SK-N-SH treated with all-trans-retinoic acid at 6 μM for 48 hours (cell line): ENCODE measurements at regions not wholly inside any gene's neighbourhood (a gene's known extent, or its start where the extent isn't known, plus 50 kb on each side); places are given as distances from the start of the nearest gene placed in this dataset.

Experiments used
- ATAC-seq: fragments of 200-7000 bp; cut with Tn5 transposase; 3 replicates; pipeline ENCODE4 v1.9.1; 2020; ENCODE audit warnings: mild to moderate bottlenecking, moderate library complexity
- ARNTL ChIP-seq: fragments of 450-650 bp; formaldehyde crosslinking; IDR thresholded peaks from 2 replicates; pipeline ENCODE4 v1.5.0; 2020; ENCODE audit warnings: low read depth, mild to moderate bottlenecking, moderate library complexity, borderline replicate concordance
- BACH2 ChIP-seq: fragments of 250-450 bp; sonication (Bioruptor Pico); IDR thresholded peaks from 2 replicates; pipeline ENCODE4 v1.9.0; 2021; ENCODE audit warnings: mild to moderate bottlenecking, borderline replicate concordance
- CREB5 ChIP-seq: fragments of 250-450 bp; sonication (Bioruptor Pico); IDR thresholded peaks from 2 replicates; pipeline ENCODE4 v1.5.1; 2020; ENCODE audit warnings: low read depth, mild to moderate bottlenecking, moderate library complexity
- CSDC2 ChIP-seq: fragments of 250-450 bp; sonication (Bioruptor Pico); IDR thresholded peaks from 2 replicates; pipeline ENCODE4 v1.5.0; 2020; ENCODE audit warnings: mild to moderate bottlenecking, moderate library complexity
- CSRNP3 ChIP-seq: fragments of 250-450 bp; sonication (Bioruptor Pico); IDR thresholded peaks from 2 replicates; pipeline ENCODE4 v1.5.1; 2021; ENCODE audit warnings: mild to moderate bottlenecking, moderate library complexity
- GLIS3 ChIP-seq: fragments of 250-450 bp; sonication (Bioruptor Pico); IDR thresholded peaks from 2 replicates; pipeline ENCODE4 v1.5.0; 2020; ENCODE audit warnings: mild to moderate bottlenecking, moderate library complexity
- ISL1 ChIP-seq: fragments of 250-450 bp; sonication (Bioruptor Pico); IDR thresholded peaks from 2 replicates; pipeline ENCODE4 v2.1.2; 2022; ENCODE audit warnings: mild to moderate bottlenecking, moderate library complexity
- OSR1 ChIP-seq: fragments of 250-450 bp; sonication (Bioruptor Pico); IDR thresholded peaks from 2 replicates; pipeline ENCODE4 v1.8.0; 2022; ENCODE audit warnings: moderate library complexity, mild to moderate bottlenecking, inconsistent platforms
- POU6F1 ChIP-seq: fragments of 250-450 bp; sonication (Bioruptor Pico); IDR thresholded peaks from 2 replicates; pipeline ENCODE4 v1.8.0; 2021; ENCODE audit warnings: low read depth, mild to moderate bottlenecking, moderate library complexity, borderline replicate concordance
- PPARA ChIP-seq: fragments of 250-450 bp; sonication (Bioruptor Pico); IDR thresholded peaks from 2 replicates; pipeline ENCODE4 v1.5.0; 2020; ENCODE audit warnings: mild to moderate bottlenecking, borderline replicate concordance
- RARB ChIP-seq: fragments of 250-450 bp; sonication (Bioruptor Pico); IDR thresholded peaks from 2 replicates; pipeline ENCODE4 v1.8.0; 2021; ENCODE audit warnings: mild to moderate bottlenecking, moderate library complexity
- SNAI2 ChIP-seq: fragments of 250-450 bp; sonication (Bioruptor Pico); IDR thresholded peaks from 2 replicates; pipeline ENCODE4 v1.5.0; 2020; ENCODE audit warnings: mild to moderate bottlenecking, moderate library complexity
- TCF4 ChIP-seq: fragments of 250-450 bp; sonication (Bioruptor Pico); IDR thresholded peaks from 2 replicates; pipeline ENCODE4 v1.8.0; 2021; ENCODE audit warnings: mild to moderate bottlenecking, moderate library complexity, borderline replicate concordance
- TOX ChIP-seq: fragments of 250-450 bp; sonication (Bioruptor Pico); IDR thresholded peaks from 2 replicates; pipeline ENCODE4 v1.8.0; 2021; ENCODE audit warnings: mild to moderate bottlenecking, moderate library complexity, borderline replicate concordance
- TSHZ2 ChIP-seq: fragments of 250-450 bp; sonication (Bioruptor Pico); IDR thresholded peaks from 2 replicates; pipeline ENCODE4 v1.5.0; 2020; ENCODE audit warnings: mild to moderate bottlenecking, moderate library complexity
- ZC3H10 ChIP-seq: fragments of 250-450 bp; sonication (Bioruptor Pico); IDR thresholded peaks from 2 replicates; pipeline ENCODE4 v1.5.1; 2021; ENCODE audit warnings: mild to moderate bottlenecking, moderate library complexity
- ZFP3 ChIP-seq: fragments of 250-450 bp; sonication (Bioruptor Pico); IDR thresholded peaks from 2 replicates; pipeline ENCODE4 v1.5.0; 2020; ENCODE audit warnings: mild to moderate bottlenecking, moderate library complexity
- ZFP30 ChIP-seq: fragments of 450-650 bp; formaldehyde crosslinking; IDR thresholded peaks from 2 replicates; pipeline ENCODE4 v1.5.0; 2022; ENCODE audit warnings: mild to moderate bottlenecking, moderate library complexity
- ZNF565 ChIP-seq: fragments of 450-650 bp; formaldehyde crosslinking; conservative IDR thresholded peaks from 2 replicates; pipeline ENCODE4 v1.5.0; 2020; ENCODE audit warnings: low read depth, mild to moderate bottlenecking, moderate library complexity
- ZNF70 ChIP-seq: fragments of 450-650 bp; formaldehyde crosslinking; IDR thresholded peaks from 2 replicates; pipeline ENCODE4 v1.5.0; 2020; ENCODE audit warnings: mild to moderate bottlenecking, moderate library complexity

DNA sequence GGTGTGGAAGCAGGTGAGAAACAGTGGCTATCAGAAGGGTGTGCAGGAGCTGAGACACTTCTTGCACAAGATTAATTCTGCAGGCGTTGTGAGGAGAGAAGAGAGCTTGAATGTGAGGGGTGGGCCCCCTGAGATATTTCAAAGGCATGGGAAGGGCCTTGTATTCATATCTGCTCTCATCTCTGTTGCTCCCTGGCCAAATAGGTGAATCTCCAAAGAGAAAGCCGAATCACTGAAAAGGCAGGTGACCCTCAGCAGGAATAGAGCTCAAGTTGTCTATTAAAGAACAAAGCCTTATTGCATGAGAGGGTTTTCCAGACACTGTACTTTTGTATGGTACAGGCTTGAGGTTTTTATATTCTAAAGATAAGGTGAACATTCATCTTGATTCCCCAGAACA lies 373.1 kb downstream of the TMEM114 start (continued):
- TF ChIP-seq TSHZ2 (no peak), BACH2 (CRISPR knock-in tag) (no peak)

DNA sequence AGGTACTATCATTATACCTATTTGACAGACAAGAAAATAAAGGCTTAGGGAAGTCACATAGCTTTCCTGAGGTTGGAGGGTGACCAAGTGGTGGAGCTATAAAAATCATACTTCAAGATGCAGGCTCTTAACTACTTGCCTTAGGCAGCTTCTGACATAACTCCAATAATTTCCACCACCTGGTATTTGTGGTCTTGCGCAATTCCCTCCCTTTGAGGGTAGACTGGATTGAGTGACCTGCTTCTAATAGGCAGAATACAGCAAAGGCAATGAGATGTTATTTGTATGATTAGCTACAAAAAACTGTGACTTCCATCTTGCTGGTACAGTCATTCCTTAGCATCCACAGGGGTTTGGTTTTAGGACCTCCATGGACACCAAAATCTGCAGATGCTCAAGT lies 385.5 kb downstream of the TMEM114 start:
- TF ChIP-seq CSRNP3 (CRISPR knock-in tag) (no peak), GLIS3 (CRISPR knock-in tag) (no peak), CSDC2 (CRISPR knock-in tag) (no peak), CREB5 (CRISPR knock-in tag) (no peak), TSHZ2 (no peak), ZFP3 (CRISPR knock-in tag) (no peak), BACH2 (CRISPR knock-in tag) (no peak), TOX (no peak), RARB (no peak), TCF4 (CRISPR knock-in tag) (no peak), ZFP30 (CRISPR knock-in tag) (no peak), ZNF70 (CRISPR knock-in tag) (no peak), ZNF565 (CRISPR knock-in tag) (no peak), ARNTL (CRISPR knock-in tag) (no peak), ZC3H10 (CRISPR knock-in tag) (no peak)
- no peak for ATAC-seq

GRCh38 chr16:8204096-8204495 lies 386.2 kb downstream of the TMEM114 start:
- TF ChIP-seq CSDC2 (CRISPR knock-in tag), result no peak
- no peak for TF ChIP-seq ZFP3 (CRISPR knock-in tag)
- TF ChIP-seq TCF4 (CRISPR knock-in tag), result no peak
- TF ChIP-seq PPARA (CRISPR knock-in tag), result no peak
- TF ChIP-seq CREB5 (CRISPR knock-in tag), result no peak
- TF ChIP-seq CSRNP3 (CRISPR knock-in tag), result no peak
- no peak for TF ChIP-seq POU6F1 (CRISPR knock-in tag)
- TF ChIP-seq RARB, result no peak
- TF ChIP-seq SNAI2, result no peak
- TF ChIP-seq ZNF70 (CRISPR knock-in tag), result no peak
- TF ChIP-seq ISL1 (CRISPR knock-in tag), result no peak
- TF ChIP-seq GLIS3 (CRISPR knock-in tag), result no peak
- TF ChIP-seq OSR1 (CRISPR knock-in tag), result no peak
- TF ChIP-seq TSHZ2, result no peak
- no peak for TF ChIP-seq ZC3H10 (CRISPR knock-in tag)
- no peak for ATAC-seq
